OCI-LY1 (cell line): ENCODE measurements at regions not wholly inside any gene's neighbourhood (a gene's known extent, or its start where the extent isn't known, plus 50 kb on each side); places are given as distances from the start of the nearest gene placed in this dataset.

Source experiments
- CTCF ChIP-seq: fragments of 200-600 bp; sonication (generic), shearing (Covaris generic); IDR thresholded peaks from 2 replicates; pipeline ENCODE4 v1.5.1; 2017; ENCODE audit warnings: mild to moderate bottlenecking, antibody characterized with exemption, low read length, moderate library complexity, mixed read lengths
- EZH2 ChIP-seq: fragments of 200-600 bp; sonication (generic), shearing (Covaris generic); IDR thresholded peaks from 2 replicates; pipeline ENCODE4 v1.8.0; 2017; ENCODE audit warnings: borderline replicate concordance, mixed run types, mild to moderate bottlenecking, antibody characterized with exemption, low read length, moderate library complexity, mixed read lengths

DNA sequence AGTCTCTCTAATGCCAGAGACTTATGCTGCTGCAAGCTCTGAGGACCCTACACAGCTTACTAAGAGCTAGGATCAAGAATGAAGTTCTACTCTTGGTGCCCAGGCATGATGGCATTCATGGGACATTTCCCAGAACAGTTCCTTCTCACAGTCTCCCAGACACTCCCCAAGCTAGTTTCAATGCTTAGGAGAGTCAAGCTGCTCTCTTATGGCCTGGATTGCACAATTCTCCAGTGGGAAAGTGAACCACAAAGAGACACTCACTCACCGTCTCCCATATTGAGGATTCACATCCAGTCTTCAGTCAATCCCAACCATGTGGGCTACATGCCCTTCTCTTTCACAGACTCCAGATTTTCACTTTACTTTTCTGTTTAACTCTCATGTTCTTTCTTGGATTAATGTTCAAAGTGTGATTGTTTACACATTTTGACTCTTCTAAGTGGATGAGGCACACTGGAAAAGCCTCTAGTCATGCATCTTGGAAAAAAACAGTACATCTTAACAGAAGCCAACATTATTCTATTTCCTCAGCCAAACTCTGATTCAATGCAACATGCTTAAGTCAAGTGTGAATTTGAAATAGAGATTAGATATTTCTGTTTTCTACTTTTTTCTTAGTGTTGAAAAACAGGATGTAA lies 447.8 kb upstream of the BTBD3 start:
- no peak for TF ChIP-seq EZH2
- no peak for TF ChIP-seq CTCF
